SHP77 (cell line): ENCODE measurements at regions not wholly inside any gene's neighbourhood (a gene's known extent, or its start where the extent isn't known, plus 50 kb on each side); places are given as distances from the start of the nearest gene placed in this dataset.
"Not testable (repeated sequence)": the region's sequence is repeated elsewhere in the genome, so short reads cannot be mapped to it uniquely, and the experiment has no call there.

Experiments
- DNase-seq, 2 experiments: peaks; one replicate each; lab custom pipeline; 2025; lab: John Stamatoyannopoulos, UW

DNA sequence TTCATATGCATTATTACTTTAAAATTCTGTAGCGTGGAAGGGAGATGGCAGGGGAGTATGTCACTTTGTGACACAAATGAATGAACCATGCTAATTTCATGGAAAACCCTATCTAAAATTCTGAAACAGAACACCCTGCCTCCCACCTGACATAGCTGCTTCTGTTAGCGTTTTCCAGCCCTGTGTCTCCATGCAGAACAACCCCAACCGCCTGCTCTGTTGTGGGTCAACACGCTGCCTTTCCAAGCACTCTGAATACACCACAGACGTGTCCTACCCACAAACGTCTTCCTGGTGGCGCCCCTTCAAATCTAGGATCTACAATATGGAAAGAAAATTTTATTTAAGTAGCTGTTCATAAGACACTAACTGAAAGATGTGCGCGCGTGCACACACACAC, 238.6 kb downstream of the TRIML1 start:
- no peak for DNase-seq

DNA sequence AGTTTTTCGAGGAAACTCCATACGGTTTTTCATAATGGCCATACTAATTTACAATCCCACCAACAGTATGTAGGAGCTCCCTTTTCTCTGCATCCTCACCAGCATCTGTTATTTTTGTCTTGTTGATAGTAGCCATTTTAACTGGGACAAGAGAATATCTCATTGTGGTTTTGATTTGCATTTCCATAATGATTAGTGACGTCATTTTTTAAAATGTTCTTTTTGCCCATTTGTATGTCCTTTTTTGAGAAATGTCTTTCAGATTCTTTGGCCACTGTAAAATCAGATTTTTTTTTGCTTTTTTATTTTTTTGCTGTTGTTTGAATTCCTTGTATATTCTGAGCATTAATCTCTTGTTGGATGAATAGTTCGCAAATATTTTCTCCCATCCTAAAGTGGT, 243.9 kb downstream of the TRIML1 start:
- no peak for DNase-seq

DNA sequence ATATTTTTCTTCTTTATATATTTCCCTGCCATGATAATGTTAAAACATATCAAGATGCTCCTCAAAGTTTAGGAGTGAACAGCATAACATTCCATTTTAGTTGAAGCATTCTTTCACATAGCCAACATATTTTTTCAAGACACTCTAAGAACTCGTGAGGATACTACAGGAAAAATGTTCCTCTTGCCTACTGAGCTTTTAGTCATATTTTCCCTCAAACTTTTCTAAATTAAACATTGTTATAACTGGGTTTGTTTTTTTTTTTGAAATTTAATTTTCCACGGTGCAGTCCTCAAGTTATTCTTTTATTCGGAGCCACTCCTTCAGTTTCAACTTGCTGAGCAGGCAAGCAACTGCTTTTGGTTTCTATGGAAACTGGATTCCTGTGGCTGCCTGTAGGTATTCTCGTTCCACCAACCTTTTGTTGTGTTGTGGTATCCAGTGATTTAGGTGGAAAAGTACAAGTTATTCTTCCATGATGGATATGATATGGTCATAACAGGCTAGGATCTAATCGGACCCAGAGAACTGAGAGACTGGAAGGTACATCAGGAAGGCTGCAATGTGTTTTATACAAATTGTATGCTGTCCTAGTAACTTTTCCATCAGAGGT, 248.0 kb downstream of the TRIML1 start:
- DNase-seq = no peak

DNA sequence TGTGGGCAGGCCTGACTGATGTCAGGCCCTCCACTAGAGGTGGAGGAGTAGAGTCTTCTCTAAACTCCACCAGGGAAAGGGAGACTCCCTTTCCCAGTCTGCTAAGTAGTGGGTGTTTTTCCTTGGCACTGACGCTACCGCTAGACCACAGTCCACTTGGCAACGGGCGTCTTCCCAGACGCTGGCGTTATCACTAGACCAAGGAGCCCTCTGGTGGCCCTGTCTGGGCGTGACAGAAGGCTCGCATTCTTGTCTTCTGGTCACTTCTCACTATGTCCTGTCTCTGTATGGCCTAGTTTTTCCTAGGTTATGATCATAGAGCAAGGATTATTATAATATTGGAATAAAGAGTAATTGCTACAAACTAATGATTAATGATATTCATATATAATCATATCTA, 252.1 kb downstream of the TRIML1 start:
- not testable (repeated sequence) for DNase-seq

DNA sequence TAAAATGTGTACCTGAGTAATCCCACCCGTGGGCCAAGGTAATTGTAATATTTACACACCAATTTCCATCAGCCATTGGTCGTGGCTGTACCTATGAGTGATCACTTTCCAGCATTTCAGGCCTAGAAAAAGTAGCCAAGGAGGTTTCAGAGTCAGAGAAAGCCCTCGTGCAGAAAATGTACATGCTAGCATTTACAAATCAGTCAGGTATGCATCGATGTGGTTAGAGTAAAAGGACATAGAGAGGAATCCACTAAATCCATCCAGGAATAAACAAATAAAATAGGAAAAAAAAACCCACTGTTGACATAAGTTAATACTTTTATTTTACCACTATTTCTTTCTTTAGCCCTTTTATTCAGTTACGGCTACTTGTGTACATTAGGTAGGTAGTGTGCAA, 256.8 kb downstream of the TRIML1 start:
- no peak for DNase-seq

DNA sequence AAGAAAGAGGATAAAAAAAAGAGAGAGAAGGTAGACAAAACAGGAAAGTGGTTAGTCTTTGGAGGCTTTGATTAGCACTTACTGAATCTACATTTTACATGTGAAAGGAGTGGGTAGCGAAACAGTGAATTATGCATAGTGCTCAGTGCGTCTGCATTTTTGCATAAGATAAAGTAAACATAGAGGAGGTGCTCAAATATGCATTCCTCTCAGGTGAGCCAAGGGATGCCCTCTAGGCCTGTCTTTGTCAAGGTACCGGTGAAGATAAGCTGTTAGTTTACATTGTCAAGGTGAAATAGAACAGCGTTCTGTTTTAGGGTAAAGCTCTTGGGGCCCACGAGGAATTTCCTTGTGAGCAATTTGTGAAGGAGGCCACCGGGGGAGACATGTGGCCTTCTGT, 260.6 kb downstream of the TRIML1 start:
- no peak for DNase-seq

DNA sequence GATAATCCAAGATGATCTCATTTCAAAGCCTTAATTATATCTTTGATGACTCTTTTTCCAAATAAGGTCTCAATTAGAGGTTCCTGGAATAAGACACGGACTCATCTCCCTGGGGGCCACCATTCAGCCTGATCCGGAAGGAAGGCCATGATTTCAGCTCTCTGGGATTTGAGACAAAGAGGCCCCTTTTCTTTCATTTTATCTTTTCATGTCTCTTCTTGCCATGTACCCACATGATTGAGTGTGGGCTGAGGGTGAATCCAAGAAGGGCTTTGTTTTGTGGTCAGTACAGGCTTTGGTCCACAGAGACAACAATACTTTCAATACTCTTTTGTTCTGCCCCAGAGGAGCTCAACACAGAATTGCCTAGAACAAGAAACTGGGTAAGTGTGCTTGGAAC, 261.2 kb downstream of the TRIML1 start:
- DNase-seq = no peak

DNA sequence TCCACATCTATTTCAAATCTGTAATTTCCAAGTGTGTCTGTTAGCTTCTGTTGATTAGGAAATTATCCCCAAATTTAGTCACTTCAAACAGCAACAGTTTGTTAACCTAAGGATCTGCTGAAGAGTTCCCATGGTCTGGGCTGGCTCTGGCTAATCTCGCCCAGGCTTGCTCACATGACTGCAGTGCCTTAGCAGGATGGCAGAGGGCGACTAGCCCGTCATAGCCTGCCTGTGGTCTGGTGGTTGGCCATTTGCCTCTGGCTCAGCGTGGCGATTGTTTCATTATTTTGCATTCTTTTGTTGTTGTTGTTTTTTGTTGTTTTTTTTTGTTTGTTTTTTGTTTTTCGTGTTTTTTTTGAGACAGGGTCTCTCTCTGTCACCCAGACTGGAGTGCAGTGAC, 264.0 kb downstream of the TRIML1 start:
- DNase-seq = peak in 1 of 2 experiments; percentile 16

DNA sequence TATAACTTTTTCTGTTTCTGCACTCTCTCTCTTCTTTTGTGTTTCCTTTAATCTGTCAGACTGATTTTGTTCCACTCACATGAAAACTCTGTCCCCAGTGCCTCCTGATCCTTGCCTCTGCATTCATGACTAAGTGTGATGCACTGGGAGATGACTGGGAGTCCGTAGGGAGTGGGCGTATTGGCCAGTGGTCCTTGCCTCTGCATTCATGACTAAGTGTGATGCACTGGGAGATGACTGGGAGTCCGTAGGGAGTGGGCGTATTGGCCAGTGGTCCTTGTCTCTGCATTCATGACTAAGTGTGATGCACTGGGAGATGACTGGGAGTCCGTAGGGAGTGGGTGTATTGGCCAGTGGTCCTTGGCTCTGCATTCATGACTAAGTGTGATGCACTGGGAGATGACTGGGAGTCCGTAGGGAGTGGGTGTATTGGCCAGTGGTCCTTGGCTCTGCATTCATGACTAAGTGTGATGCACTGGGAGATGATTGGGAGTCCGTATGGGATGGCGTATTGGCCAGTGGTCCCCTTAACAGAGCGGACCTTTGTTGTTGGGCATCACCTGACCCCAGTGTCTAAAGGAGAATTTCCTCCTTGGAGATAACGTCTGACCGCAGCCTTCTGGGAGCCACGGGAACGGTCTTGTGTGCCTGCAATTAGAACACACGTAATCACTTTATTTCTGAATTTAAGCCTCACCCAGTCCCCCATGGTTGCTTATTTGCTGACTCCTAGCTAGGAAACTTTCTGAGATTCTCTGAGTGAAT, 266.0 kb downstream of the TRIML1 start:
- DNase-seq = not testable (repeated sequence)

DNA sequence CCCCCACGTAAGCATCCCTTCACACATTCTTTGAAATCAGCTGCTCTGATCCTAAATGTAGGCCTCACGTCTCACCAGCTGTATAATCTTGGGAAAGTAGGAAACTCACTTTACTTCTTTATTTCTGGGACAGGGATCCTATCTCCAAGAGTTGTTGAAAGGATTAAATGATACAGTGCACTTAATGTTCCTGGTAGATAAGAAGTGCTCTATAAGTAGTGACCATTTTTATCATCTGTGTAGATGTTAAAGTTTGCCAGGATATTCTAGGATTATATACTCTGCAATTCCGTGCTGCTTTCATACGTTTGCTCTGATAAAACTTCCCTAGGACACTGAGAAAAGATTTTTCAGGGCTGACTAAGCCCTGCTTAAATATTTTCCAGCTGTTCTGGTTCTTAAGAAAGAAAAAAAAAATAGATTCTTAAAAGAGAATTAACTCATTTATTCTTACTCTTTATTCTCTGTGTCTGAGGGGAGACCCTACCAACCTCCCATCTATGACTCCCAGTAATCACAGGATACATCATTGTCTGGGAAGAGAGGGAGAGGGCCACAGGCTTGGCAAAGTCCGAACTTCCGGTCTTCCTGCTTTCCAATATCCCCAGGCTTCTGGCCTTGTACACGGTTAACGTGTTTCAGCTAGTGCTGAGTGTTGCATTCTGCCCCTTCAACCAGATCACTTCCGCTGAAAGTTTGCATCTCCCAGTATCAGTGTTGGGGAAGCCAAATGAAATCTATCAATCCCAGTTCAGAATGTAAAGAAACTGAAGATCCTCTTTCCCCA, 269.2 kb downstream of the TRIML1 start:
- DNase-seq = peak; percentile 23 to 53

DNA sequence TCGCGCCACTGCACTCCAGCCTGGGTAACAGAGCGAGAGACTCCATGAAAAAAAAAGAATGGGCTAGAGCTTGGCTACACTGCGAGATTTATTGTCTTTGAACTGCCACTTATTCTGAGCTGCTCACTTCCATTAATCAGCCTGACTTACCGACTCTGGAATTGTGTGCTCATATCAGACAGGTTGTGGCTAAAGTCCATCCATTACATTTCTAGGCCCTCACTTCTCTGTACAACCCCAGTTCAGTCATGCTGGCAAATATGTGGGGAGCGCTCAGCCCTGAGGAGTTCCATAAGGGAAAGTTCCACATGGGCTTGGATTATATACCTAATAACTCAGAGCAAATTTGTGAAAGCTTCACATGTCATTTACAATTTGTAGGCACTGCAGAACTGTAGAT, 270.6 kb downstream of the TRIML1 start:
- DNase-seq = no peak

DNA sequence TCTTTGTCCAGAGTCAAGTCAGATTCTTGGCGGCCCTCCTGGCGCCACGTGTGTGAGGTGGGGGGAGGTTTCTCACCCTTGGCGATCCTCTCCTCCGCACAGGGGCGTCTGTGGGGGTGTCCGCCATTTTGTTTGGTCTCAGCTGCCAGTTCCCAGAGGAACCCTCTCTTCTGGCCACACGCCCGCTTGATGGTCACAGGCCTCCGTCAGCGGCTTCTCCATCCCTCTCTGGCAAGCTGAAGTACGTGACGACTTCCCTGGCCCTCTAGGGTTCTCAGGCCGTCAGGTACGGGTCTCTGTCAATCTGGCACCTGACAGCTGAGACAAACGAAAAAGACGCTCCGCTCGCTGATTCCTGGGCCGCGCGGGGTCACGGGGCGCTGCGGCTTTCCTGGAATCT, 272.6 kb downstream of the TRIML1 start:
- peak in 1 of 2 experiments; percentile 63 for DNase-seq

DNA sequence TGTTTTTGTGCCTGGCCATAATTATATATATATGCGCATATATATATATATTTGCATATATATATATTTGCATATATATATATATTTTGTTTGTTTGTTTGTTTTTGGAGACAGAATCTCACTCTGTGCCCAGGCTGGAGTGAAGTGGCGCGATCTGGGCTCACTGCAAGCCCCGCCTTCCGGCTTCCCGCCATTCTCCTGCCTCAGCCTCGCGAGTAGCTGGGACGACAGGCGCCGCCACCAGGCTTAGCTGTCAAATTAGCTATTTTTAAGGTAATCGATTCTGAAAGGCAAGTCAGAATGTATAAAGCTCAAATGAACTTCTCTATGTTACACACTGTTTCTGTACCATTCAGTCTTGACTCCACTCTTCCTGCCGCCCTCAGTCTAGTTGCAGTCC, 273.3 kb downstream of the TRIML1 start:
- peak in 1 of 2 experiments; percentile 43 for DNase-seq

DNA sequence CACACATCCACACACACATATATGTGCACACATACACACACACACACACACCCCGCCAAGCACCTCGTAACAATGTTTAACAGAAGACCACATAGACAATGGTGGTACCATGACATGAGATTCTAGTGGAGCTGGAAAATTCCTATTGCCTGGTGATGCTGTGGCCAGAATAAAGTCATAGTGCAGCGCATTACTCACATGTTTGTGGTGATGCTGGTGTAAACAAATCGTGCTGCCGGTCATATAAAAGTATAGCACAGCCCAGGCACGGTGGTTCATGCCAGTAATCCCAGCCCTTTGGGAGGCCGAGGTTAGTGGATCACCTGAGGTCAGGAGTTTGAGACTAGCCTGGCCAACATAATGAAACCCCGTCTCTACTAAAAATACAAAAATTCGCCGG, 275.2 kb downstream of the TRIML1 start:
- DNase-seq = no peak

DNA sequence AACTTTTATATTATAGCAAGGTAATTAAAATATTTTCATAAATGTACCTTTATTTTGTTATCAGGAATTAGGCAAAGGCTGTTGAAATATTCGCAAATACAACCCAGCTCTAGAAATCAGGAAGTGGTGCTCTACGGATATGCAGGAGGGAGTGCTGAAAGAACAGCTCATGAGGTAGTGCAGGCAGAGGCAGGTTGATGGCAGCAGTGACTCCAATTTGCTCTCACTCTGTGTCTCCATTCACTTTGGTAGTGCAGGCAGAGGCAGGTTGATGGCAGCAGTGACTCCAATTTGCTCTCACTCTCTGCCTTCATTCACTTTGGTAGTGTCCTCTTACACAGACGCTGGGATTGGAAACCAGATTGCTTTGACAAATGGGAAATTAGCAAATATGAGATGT, 277.9 kb downstream of the TRIML1 start:
- peak; percentile 45 to 62 for DNase-seq

DNA sequence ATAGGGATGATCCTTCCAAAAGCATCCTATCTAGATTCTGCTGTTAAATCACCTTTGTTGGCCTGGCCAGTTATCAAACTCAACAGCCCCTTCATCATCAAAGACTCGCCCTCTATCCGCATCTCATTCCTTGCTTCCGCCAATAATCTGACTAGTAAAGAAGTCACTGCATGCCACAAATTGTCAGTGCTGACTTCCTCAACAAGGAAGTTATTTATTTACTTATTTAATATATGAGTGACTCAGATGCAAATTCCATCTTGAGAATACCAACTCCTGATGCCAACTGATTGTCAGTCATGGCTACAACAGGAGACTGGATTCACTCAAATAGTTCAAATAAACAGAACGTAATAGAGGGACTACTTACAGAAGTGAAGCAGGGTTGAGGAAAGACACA, 283.8 kb downstream of the TRIML1 start:
- no peak for DNase-seq

DNA sequence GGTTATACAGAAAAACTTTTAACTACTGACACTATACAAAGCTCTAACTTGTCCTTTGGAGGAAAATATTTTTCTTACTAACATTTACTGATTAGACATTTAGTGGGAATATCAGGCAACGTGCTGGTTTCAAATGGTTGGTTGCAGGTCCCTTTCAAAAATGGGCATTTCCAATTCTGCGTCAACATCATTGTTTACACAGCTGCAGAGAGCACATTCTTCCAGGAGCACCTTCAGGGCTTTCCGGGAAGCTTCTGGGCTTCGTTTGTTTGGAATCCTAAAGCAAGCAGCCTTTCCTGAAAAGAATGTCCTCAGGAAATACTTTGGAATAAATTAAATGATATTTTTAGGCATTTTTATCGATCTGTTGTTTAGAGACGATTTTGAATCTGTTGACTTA, 289.7 kb downstream of the TRIML1 start:
- peak; percentile 93 to 94 for DNase-seq

DNA sequence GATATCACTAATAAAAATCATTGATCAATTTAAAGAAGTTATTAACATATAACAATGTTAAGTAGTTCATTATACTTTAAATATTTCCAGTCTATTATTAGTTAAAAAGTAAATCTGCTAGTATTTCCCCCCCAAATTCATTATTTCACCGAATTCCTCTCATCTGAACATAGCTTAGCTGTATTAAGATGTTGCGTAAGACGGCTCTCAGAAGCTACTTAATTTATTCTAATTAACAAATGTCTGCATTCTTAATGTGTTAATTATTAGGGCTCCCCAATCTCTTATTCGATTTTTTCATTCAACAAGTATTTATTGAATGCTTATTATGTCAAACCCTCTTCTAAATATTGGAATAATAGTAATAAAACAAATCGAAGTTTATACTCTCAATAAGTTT, 290.7 kb downstream of the TRIML1 start:
- DNase-seq = no peak

DNA sequence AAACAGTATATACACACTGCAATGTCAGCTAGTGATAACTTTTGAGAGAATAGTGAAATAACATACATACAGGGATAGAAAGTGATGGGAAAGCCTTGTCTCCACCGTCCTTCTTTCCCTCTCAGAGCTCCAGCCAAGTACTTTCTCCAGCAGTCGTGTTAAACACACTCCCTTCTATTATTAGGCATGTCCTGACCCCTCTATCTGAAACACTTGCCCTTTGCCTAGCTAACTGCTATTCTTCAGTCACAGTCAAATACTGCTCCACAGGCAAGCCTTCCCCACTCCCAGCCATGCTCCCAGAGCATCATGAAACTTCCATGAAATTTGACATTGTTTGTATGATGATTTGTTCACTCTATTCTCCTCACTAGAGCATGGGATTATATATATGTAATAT, 291.1 kb downstream of the TRIML1 start:
- DNase-seq = no peak

DNA sequence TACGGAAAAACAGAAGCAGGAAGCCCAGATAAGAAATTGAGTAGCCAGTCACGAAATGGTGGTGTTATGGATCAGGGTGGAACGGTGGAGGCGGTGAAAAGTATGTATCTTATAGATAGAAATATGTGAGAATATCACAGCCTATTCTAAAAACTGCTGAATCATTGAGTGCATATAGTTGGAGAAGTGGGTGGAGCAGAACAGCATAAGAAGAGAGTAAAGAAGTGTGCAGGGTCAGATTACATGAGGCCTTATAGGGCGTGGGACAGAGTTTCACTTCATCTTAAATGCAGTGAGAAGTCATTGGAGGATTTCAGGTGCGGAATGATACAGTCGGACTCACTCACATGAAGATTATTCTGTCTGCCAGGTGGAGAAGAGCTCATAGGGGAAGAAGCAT, 293.1 kb downstream of the TRIML1 start:
- DNase-seq = no peak

DNA sequence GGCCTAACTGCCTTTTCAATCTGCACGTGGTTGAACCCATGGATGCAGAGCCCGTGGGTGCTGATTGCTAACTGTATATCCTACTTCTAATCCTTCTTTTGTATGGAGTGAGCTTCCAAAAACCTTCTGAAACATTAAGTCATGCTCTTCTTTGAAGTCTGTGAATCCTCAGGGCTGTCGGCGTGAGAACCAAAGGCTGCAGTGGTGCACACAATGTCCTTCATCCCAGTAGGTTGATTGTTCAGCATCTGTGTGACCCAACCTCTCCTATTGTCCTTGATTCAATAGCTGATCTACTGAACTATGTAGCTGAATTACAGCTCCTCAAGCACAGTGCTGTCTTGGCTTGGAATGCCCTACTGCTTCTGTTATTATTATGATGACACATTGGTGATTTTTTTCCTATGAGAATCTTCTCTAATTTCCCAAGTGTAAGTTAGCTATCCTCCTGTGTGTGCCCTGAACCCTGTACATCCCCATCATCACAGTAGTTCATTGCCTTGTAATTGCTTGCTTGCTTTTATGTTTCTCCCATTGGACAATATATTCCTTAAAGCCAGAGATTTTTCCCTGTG, 294.6 kb downstream of the TRIML1 start:
- DNase-seq = no peak

DNA sequence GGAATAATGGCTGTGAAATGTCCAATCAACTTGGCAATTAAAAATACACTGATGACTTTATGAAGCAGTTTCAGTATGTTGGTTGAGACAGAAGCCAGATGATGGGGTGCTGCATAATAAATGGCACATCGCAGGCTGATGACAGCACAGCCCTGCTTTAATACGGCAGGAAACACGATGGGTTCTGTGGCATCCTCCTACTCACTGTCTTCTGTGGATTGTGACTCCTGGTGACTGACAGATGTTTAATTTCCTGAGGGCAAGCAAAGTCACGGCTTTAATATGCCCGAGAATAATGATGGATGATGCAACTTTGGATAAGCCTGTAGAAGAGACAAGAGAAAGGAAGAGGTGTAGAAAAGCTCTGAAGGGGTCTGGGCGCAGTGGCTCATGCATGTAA, 295.4 kb downstream of the TRIML1 start:
- no peak for DNase-seq

DNA sequence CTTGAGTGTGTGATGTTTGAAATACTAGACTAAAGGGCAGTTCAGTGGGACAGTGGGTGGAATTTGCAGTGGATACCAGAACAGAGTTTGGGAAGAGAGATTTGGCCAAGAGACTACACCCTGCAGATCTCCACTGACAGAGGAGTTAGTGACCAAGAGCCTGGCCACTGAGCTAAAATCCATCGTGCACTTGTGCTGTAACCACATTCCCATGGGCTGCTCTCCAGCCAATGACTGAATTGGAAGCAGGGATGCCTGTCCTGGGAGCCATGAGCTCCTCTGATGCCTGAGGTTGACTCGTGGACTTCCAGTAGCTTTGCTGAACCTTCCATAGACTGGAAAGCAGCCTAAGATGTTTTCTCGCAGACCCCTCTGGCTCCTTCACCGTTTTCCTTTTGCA, 296.1 kb downstream of the TRIML1 start:
- DNase-seq = no peak
